ENCODE measurements at regions not wholly inside any gene's neighbourhood (a gene's known extent, or its start where the extent isn't known, plus 50 kb on each side); places are given as distances from the start of the nearest gene placed in this dataset.

GRCh38 chr11:25339281-25339680, 842.4 kb downstream of the LUZP2 start:
- no peaks in the 10 kb centered on the region for H3K27me3 ChIP-seq
- DNase-seq = no peak
- no peaks in the 10 kb centered on the region for H3K36me3 ChIP-seq
- no peak overlapping the region for H3K27ac ChIP-seq
- no peaks in the 10 kb centered on the region for H3K9me3 ChIP-seq
- H3K4me3 ChIP-seq = no peak overlapping the region
- H3K4me1 ChIP-seq = no peaks in the 10 kb centered on the region
- TF ChIP-seq CTCF (IDR thresholded peaks at IDR 0.05) = no peak
- no peak for TF ChIP-seq POLR2A (IDR thresholded peaks at IDR 0.05)
- intact Hi-C loops (cut with DNase I; ENCODE audit: low total_unique reads) = no loop called here

DNA sequence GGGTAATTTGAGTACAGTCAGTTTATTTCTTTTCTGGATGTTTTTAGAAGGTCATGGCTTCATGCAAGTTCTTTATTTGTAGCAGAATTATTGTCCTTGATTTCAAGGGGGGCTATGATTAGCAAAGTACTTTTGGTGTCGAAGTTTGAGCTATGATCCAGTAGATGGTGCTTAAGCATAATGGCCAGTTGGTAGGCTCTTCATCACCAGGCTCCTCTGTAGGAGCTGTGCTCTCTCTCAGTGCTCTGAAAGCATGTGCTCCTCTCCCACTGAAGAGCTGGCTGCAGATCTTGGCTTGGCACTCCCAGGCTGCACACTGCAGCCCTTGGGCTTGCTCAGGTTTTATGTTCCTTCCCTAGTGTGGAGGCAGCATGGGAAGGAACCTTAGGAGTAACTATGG, 852.7 kb downstream of the LUZP2 start:
- H3K9me3 ChIP-seq = no peaks in the 10 kb centered on the region
- intact Hi-C loops (cut with DNase I; ENCODE audit: low total_unique reads) = no loop called here
- H3K36me3 ChIP-seq = no peaks in the 10 kb centered on the region
- H3K27me3 ChIP-seq = no peaks in the 10 kb centered on the region
- DNase-seq = no peak
- no peak for TF ChIP-seq CTCF (IDR thresholded peaks at IDR 0.05)
- no peak for TF ChIP-seq POLR2A (IDR thresholded peaks at IDR 0.05)
- H3K4me1 ChIP-seq = no peaks in the 10 kb centered on the region
- H3K27ac ChIP-seq = no peak overlapping the region
- no peak overlapping the region for H3K4me3 ChIP-seq

DNA sequence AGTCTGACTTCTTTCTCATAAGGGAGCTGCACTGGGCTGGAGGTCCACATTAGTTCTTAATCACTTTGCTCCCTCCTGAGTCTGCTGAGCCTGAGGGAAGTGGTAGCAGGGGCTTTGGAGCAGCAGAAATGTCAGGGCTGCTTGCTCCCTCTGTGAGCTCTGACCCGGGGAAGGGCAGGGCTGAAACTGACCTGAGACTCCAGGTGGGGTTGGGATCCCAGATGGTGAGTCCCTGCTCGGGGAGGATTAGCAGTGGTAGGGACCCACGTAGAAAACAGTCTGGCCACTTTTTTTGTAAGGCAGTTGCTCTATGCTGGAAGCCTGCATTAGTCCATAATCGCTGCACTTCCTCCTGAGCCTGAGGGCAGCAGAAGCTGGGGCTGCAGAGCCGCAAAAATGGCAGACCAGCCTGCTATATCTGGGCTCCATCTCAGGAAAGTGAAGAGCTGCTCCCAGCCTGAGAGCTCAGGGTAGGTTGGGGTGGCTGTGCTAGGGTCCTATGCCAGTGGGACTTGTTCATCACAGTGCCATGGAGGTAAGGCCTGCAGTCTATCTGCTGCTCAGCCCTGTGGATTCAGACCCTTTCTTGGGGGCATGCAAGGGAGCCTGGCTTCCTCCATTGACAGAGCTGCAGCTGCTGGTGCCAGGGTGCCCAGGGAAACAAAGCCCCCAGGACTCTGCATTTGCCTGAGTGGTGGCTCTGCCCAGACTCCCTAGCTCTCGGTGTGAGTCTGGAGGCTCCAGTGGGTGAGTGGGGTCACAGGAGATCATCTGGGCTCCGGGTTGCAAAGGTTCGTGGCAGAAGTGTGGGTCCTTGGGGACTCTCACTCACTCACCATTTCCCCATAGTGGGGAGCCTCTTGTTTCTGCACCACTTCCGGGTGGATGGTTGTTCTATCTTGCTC, 854.3 kb downstream of the LUZP2 start:
- intact Hi-C loops (cut with DNase I; ENCODE audit: low total_unique reads) = no loop called here
- Histone ChIP-seq H3K9me3 (no peaks in the 10 kb centered on the region), H3K4me3 (no peak overlapping the region), H3K27me3 (no peaks in the 10 kb centered on the region), H3K27ac (no peak overlapping the region), H3K36me3 (no peaks in the 10 kb centered on the region), H3K4me1 (no peaks in the 10 kb centered on the region)
- no peak for TF ChIP-seq POLR2A (IDR thresholded peaks at IDR 0.05)
- TF ChIP-seq CTCF (IDR thresholded peaks at IDR 0.05) = no peak
- no peak for DNase-seq

- H3K9me3 ChIP-seq = no peaks in the 10 kb centered on the region
- no peak for TF ChIP-seq POLR2A (IDR thresholded peaks at IDR 0.05)
- no peak for TF ChIP-seq CTCF (IDR thresholded peaks at IDR 0.05)
- H3K36me3 ChIP-seq = no peaks in the 10 kb centered on the region
- no peak overlapping the region for H3K4me3 ChIP-seq
- no peak for DNase-seq
- H3K27me3 ChIP-seq = no peaks in the 10 kb centered on the region
- H3K27ac ChIP-seq = no peak overlapping the region
- H3K4me1 ChIP-seq = no peaks in the 10 kb centered on the region
- intact Hi-C loops (cut with DNase I; ENCODE audit: low total_unique reads) = no loop called here
Observed at GRCh38 chr11:25357133-25357532, 860.3 kb downstream of the LUZP2 start.

DNA sequence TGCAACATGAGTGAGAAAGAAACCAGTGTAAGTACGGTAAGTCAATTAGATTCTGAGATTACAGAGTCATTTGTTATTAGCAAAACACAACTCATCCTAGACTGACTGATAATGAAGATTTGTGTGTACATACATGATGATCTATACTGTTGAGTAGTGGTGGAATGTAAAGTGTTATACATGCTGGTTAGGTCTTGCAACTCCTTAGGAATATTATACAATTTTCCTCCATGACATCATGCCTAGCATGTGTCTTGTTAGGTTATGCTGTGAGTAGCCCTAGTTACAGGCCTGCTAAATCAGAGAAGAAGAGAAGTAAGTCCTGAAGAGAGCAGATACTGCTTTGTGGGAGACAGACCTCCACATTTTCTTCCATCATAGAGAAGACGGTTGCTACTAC, 880.6 kb downstream of the LUZP2 start:
- intact Hi-C loops (cut with DNase I; ENCODE audit: low total_unique reads) = no loop called here
- DNase-seq = no peak
- TF ChIP-seq POLR2A (IDR thresholded peaks at IDR 0.05) (no peak), CTCF (IDR thresholded peaks at IDR 0.05) (no peak)
- H3K27me3 ChIP-seq = no peaks in the 10 kb centered on the region
- H3K4me1 ChIP-seq = no peaks in the 10 kb centered on the region
- no peaks in the 10 kb centered on the region for H3K9me3 ChIP-seq
- no peak overlapping the region for H3K27ac ChIP-seq
- no peak overlapping the region for H3K4me3 ChIP-seq
- H3K36me3 ChIP-seq = no peaks in the 10 kb centered on the region
